NCI-H526 (cell line): ENCODE measurements at regions not wholly inside any gene's neighbourhood (a gene's known extent, or its start where the extent isn't known, plus 50 kb on each side); places are given as distances from the start of the nearest gene placed in this dataset.

Experiments
- DNase-seq, 2 experiments: peaks; one replicate each; lab custom pipeline; 2025; lab: John Stamatoyannopoulos, UW

DNA sequence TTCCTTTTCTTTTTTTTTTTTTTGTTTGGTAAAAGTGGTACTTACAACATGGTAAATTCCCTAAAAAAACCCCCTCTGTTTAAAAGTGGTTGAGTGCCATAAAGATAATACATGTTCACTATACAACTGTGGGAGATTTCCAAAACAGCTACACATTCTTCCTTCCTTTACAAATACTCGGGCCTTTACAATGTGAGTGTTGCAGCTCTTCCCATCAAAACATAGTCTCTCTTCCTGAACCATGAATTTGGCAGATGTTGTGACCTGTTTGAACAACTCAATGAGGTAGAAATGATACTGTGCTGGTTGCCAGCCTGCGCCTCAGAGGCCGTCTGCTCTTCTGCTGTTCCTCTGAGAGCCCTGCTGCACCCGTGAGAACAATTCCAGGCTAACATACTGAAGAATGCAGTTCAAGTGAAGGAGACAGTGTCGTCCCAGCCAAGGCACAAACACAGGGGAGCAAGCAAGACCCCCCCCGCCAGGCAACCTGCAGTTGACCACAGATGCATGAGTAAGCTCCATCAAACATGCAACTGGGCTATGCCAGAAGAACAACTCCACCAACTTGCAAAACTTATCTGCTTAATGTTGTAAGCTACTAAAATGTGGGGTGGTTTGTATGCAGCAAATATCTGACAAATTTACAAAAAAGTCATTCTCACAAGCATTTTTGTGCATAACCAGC is 645.0 kb downstream of the PCDH7 start:
- no peak for DNase-seq

DNA sequence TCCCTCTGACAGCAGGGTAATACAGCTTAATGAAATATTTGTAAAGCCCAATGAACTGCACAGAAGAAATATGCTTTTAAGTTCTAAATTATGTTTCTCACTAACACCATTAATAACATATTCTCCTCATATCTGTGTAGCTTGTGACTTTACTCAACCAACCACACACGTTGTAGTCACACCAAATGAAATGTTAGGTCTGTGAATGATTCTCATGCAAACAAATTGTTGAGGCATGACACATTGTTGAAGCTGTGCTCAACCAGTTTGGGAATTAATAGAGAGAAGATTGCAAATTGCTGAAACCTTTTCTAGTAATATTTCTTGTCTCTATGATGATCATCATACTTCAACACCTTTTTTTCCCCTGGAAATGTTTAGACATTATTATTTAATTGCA is 645.9 kb downstream of the PCDH7 start:
- DNase-seq: no peak

DNA sequence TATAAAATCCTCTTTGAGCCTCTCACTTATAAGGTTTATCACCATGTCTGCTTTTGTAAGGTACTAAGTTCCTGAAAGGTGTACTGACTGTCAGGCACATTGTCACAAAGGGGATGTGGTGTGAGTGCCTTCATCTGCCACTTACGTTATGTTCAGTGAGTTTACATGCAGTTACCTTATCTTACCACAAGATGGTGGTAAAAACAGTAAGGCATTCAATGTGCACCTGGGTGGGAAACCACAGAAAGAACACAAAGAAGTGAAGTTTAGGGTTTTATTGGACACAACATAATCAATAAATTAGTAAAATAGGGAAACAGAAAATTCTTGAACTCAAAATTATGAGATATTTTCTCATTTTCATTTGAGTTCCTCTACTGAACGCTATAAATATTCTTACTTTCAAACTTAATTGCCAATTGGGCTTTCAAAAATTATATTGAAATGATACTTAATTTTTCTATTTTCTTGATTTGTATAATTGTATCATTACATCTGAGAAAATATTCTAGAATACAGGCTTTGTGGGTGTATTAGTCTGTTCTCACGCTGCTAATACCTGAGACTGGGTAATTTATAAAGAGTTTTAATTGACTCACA is 650.8 kb downstream of the PCDH7 start:
- peak; percentile 2 to 61 for DNase-seq

DNA sequence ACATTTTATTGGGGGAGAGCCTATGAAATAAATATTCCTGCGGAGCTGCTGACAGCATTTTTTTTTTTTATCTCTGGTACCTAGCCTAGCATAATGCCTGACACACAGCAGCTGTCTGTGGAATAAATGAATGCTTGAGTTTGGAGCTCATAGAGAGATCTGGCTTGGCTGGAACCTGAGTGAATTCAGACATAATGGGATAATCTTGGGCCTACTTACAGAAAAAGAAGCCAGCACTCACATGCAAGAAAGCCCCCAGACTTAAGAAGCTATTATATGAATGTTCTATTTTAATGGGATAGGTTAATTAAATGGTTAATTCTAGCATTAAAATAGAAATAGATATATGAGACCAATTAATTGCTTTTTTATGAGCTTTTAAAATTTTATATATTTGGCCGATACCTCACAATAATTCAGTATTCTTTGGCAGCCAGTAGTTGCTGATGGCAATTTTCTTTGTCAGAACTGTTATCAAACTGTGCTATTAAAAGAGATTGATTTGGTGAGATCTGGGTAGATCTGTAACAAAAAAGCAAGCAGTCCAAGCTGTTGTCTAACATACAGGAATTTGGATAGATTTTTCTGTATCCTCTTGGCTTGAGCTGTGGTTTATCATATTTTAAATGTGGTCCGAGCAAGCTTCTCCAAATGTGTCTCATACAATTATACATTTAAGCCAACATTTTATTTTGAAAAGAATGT is 654.2 kb downstream of the PCDH7 start:
- DNase-seq: no peak

DNA sequence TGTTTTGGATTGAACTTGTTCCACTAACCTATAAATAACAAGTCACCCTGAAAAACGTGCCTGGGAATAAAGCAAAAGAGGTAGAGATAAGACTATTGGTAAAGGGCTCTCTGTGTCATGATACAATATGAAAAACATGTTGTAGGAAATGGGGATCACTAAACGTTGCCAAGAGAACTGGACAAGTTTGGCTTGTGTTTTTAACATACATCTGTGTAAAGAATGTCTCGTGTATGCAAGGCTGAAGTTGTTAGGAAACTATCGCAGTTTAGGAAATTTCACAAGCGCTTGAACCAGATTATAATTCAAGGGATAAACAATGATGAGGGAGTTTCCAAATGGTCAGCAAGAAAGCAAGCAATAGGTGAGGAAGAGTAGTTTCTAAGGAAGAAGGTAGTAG is 655.8 kb downstream of the PCDH7 start:
- no peak for DNase-seq

DNA sequence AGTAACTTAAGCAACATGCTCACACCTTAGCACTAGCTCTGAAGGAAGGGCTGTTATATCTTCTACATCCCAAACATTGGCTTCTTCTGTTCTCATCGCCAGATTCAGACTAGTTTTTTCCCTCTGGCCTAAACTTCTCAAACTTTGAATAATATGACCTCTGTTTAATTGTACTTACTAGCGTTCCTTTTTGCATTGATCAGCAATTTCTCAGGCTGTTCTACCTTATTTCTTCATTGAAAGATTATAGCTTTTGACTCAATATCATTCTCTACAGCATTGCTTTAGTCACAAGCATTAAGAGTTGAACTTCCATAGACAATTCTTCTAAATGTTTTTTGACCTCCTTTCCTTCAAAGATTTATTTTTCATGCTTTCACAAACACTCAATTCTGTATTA is 659.2 kb downstream of the PCDH7 start:
- no peak for DNase-seq

DNA sequence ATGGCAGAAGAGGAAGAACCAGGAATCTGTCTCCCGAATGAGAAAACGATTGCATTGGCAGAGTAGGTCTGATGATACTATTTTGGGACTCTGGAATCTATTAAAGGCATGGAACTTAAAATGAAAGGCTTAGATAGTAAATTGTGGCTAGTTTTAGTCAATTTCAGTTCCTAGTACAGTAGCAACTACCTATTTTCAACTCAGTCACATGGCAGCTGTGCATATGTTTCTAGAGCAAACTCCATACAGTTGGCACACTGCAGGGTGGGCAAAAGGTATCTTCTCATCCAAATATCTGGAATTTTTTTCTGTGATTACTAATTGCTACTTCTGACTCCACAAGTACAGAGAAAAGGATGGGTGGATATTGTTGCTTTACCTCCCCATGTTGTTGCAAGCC is 663.6 kb downstream of the PCDH7 start:
- DNase-seq: no peak

DNA sequence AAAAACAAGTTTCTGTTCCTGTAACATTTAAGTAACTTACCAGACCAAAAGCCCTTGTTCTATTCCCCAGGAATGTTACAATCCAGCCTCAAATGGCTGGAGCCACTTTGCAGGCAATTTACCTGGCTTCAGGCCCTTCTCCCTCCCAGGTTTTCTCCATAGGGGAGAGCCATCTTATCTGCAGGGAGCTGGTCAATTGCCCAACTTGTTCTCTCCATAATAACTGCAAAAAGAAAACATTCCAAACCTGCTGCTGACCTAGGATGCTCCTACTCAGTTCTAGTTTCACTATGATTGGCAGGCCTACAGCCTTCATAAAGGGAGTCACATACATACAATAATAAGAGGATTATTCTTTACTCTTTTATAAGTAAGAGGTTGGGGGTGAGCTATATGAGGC is 670.7 kb downstream of the PCDH7 start:
- DNase-seq: no peak

DNA sequence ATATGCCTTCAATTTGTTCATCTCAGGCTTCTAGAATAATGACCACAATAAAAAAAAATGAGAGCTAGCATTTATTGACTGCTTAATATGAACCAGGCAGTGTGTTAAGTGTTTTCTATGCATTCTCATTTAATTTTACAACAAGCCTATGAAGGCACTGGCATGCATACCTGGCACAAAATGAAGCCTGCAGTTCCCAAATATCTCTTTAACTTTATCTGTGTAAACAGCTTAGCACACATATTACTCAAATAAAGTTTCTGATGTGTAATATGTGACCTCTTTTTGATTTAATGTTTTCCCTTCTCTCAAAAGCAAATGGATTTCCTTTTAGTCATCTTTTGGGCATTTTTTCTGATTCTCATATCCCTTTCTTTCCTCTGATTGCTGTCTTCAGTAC is 671.8 kb downstream of the PCDH7 start:
- DNase-seq: no peak

DNA sequence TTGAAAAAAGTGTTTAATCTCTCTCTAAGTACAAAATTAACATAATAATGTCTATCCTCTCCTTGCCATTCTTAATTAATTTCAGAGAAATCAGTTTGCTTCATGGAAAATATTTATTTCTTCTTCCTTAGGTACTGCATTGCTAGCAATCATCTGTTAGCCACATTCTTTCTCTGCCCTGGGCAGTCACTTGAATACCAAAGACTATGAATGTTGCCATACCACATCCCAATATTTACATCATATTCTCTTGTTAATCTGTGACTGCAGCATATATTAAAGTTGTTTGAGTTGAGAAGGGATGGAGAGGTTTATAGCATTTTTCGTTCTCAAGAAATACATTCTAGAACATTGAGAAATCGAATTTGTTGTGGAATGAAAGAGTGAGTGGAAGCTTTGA is 672.8 kb downstream of the PCDH7 start:
- DNase-seq: no peak

DNA sequence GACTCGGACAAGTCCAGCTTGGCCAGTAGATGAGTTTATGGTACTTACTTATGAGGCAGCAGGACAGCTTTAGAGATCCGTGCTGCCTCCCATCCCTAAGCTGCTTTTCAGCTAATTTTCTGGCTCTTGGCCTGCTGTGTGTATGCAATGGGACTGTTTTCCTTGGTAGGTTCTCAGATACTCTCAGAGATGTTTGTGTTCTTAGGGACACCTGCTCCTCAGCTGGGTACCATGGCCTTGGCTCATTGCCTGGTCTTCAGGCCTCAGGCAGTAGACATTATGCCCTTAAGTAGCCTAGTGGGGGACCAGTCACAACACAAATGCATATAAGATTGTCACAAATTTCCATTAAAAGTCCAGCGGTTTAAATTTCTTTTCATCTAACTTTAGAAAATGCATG is 688.0 kb downstream of the PCDH7 start:
- no peak for DNase-seq

DNA sequence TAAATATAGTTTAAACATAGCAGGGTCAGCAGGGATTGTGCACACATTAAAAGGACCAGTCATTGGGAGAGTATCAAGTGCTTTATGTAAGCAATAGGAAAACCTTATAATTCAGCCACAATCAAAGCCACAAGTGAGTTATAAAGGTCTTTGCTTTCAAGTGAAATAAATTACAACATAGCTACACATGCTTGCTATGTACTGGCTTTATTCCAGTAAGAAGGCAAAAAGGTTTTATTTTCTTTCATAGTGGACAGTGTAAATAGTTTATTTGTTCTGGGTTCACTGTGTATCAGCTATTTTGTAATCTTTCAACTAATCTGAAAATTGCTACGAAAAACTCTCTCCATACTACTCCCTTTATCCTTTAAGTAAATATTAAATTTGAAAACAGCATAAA is 691.4 kb downstream of the PCDH7 start:
- DNase-seq: no peak

DNA sequence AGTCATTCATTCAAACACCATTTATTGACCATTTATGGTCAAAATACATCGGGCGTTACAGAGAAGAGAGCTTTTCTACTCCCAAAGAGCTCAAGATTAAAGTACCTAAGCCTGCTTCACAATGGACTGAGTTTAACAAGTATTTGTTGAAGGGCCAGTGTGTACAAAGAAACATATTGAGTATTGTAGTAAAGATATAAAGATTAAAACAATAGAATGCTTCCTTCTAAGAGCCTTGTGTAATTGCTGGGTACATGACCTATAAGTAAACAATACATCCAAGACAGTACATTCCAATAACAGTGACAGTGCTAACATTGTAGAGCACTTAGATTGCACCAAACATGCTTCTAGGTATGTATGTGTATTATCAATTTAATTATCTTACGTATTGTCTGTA is 695.5 kb downstream of the PCDH7 start:
- no peak for DNase-seq

DNA sequence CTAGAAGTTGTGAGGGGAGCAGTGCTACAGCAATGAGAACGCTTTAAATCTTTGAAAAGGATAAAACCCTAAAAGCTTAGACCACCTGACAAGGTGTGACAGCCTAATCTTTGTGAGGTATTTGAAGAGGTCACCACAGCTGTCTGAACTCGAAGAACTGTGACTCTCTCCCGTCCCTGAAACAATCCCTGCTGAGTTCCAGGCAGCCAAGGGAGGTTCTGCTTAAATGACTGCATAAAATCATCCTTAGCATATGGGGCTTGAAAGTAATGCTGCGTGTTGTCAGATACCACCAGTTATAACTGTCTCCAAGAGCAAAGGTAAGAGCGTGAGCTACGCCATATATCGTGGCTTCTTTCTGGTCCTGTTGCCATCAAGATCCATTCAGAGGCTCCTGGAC is 696.3 kb downstream of the PCDH7 start:
- DNase-seq: no peak

DNA sequence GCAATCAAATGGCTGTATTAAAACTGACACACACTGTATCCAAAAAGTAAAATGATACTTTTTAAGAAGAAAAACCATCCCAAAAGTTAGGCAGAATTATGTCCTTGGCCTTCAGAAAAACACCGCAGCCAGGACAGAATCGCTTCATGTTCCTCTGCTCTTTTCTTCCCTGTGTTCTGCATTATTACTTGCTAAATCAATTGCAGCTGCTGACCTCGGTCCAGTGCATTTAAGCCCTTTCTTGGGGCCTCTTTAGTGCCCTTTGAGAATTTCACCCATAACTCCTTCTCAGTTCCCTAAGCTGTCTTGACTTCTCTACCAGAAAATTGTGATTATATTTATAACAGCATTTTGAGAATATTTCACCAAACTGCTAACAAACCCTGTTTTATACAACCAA is 696.9 kb downstream of the PCDH7 start:
- DNase-seq: no peak

DNA sequence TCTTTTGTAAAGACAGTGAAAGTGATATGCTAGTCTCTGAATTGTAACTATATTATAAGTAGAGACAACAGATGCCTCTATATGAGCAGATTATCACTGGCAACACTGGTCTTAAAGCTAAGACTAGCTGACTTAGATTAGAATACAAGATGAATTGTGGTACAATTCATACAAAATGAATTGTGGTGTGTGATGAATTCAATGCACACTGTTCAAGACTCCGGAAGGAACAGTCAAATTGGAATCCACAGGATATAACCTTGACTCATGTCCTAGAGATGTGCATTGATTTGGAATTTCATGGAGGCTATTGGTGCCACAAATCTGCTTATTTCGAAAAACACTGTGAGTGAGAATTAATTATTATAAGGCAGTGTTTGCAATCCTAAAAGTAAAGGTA is 701.8 kb downstream of the PCDH7 start:
- no peak for DNase-seq

DNA sequence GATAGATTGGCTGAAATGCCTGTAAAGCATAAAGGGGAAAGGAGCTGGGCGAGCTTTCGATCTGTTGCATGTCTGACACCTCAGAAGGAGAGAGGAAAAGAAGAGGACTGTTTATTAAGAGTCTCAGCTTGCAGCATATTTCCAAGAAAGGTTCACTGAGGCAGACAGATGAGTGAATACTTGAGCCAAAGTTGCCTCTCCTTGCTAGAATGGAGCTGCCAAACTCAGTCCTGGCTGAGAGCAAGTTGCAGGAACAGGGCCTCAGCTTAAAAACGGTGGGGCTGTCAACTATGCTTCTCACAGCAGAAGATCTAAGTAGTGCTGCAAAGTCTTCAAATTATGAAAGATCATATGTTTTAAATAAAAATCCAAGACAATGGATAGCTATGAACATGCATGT is 707.5 kb downstream of the PCDH7 start:
- no peak for DNase-seq

DNA sequence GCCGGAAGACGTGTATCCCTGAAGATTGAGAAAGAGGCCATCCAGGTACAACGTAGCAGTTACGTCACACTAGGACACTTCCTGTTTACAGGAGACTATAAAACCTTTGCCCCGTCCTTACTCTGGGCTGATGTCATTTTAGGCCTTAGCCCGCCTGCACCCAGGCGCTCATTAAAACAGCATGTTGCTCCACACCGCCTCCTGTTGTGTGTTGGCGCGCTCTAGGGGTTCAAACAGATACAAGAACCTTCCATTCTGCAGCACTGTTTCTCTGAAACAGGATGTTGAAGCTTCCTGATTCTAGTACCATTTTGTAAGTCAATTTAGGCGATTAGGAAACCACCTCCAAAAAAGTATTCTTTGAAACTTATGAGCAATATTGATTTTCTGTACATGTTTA is 722.1 kb downstream of the PCDH7 start:
- peak in 1 of 2 experiments; percentile 36 for DNase-seq

DNA sequence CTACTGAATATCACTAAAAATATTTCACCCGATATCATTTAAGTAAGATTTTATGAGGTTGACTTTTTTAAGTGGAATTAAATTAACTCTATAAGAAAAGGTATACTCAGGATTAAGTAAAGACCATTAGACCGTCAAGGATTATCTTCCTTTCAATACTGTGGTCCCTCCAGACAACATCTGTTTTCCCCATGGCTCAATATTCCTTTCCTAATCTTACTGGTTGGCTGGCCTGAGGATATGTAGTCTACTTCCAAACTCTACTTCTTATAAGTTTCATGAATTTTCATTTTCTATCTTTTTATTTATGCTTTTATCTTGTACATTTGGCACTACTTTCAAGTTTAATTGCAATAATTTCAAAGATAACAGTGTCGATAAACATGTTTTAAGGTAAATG is 725.4 kb downstream of the PCDH7 start:
- DNase-seq: no peak

DNA sequence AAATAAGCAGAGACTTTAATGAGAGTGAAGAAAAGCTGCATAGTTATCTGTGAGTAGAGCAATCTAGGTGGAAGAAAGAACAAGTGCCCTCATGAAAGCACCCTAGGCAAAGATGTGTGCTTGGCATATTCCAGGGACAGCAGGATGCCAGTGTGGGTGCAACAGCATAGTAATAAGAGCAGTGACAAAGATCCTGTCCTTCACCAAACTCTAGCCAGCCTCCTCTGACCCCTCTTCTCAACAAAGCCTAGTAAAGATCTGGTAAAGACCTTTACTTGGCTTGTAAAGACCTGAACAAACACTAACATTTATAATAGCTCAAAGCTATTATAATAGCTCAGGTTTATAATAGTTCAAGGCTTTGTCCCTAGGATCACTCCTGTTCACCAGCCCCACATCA is 735.4 kb downstream of the PCDH7 start:
- no peak for DNase-seq

DNA sequence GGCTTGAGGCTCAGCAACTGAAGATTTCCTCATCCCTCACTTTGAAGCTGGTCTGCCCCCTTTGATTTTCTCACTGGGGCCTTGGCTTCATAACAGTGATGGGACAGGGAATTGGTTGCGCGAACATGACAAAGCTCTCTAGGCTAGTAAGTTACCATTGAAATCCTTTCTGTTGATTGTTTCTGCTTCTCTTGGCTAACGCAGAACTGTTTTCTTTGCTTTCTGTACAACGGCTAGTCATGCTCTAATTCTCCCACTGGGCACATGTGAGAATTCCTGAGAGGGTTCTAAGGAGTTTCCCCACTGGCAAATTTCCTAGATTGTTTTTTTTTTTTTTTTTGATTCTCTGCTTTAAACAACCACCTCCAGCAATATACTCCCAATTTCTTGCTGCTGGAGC is 738.6 kb downstream of the PCDH7 start:
- DNase-seq: no peak

DNA sequence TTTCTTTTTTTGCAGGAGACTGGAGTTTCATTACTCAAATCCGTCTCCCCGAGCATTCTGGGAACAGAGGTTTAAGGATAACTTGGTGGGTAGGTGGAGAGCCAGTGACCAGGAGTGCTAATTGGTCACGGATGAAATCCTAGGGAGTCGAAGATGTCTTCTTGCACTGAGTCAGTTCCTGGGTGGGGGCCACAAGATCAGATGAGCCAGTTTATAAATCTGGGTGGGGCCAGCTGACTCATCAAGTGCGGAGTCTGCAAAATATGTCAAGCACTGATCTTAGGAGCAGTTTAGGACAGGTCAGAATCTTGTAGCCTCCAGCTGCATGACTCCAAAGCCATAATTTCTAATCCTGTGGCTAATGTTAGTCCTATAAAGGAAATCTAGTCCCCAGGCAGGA is 741.3 kb downstream of the PCDH7 start:
- no peak for DNase-seq

DNA sequence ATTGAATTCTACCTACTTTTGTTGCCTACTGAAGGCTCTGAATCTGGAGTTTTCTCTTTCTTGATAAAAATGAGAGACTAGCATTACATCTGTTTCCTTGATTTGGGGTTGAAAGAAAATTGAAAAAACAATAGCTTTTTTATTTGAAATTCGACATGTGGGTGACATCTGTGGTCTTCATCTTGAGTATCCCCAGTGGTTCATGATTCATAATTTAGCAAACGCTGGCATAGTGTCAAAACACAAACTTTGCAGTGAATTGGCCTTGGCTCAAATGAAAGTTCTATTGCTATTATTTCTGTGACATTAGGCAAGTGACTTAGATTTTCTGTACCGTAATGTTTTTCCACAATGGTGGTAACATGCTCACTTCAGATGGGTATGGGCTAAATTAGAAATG is 747.6 kb downstream of the PCDH7 start:
- no peak for DNase-seq

DNA sequence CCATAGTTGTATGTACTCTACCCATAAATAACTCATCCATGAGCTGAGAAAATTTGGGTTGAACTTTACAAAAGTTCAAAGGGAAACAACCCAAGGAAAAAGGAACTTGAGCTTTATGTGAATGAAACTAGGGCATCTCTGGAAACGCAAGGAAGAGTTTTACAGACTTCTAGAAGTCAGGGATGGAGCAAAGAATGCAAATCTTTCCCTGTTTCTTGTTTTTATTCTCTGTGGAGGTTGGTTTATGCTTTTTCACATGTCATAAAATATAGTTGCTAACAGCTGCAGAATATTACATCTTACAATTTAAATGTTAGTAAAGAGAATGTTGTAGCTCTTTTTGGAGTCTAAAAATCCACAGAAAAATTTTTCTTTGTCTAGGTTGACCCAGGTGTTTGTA is 754.1 kb downstream of the PCDH7 start:
- no peak for DNase-seq
